Lower leg skin (tissue), 4 donors: ENCODE measurements at regions not wholly inside any gene's neighbourhood (a gene's known extent, or its start where the extent isn't known, plus 50 kb on each side); places are given as distances from the start of the nearest gene placed in this dataset.

Source experiments
- DNase-seq, 2 donors: peaks; one replicate each; pipeline ENCODE4 v3.0.0-alpha.2; 2019; ENCODE audit warnings: low spot score in 2 of 2
- H3K4me3 ChIP-seq: fragments of 200-600 bp; sonication (generic); 2 replicates; pipeline ENCODE4 v1.5.1; 2017; ENCODE audit warnings: mild to moderate bottlenecking, low read depth; ENCODE audit not compliant: poor library complexity, severe bottlenecking
- CTCF ChIP-seq, 3 donors: fragments of 450-650 bp; IDR thresholded peaks; one replicate each; pipeline ENCODE4 v1.5.1; 2016; ENCODE audit warnings: antibody characterized with exemption in 3 of 3, mild to moderate bottlenecking in 3 of 3, moderate library complexity in 2 of 3
- POLR2A ChIP-seq, 2 donors: fragments of 450-650 bp; IDR thresholded peaks; one replicate each; pipeline ENCODE4 v1.6.1; 2016 to 2017; ENCODE audit warnings: antibody characterized with exemption in 2 of 2, mild to moderate bottlenecking in 1 of 2, moderate library complexity in 1 of 2
- WGBS, 2 donors: methylation state at CpG; one replicate each; pipeline ENCODE4 v1.1.5; 2018; 5-methylcytosine and 5-hydroxymethylcytosine counted together
- intact Hi-C: fragments of 100-400 bp; cut with DNase I; formaldehyde crosslinking; loops from one replicate; pipeline ENCODE4 v1.15.0; 2023; ENCODE audit warnings: low total_unique reads

GRCh38 chr2:155010925-155011324 lies 312.4 kb downstream of the KCNJ3 start:
- no peak for DNase-seq
- WGBS, 2 donors: 62 to 78% methylated on average over 2 of the region's 2 CpGs
- intact Hi-C loops: no loop called here
- TF ChIP-seq CTCF (IDR thresholded peaks at IDR 0.05): no peak
- no peak for TF ChIP-seq POLR2A (IDR thresholded peaks at IDR 0.05)
- no peak overlapping the region for H3K4me3 ChIP-seq

GRCh38 chr2:154995361-154995760 lies 296.9 kb downstream of the KCNJ3 start:
- 72% methylated on average over 2 of the region's 2 CpGs for WGBS, 2 donors

GRCh38 chr2:154992826-154993225 lies 294.3 kb downstream of the KCNJ3 start:
- TF ChIP-seq POLR2A (IDR thresholded peaks at IDR 0.05): no peak
- no peak for TF ChIP-seq CTCF (IDR thresholded peaks at IDR 0.05)
- H3K4me3 ChIP-seq: no peak overlapping the region
- intact Hi-C loops: no loop called here
- DNase-seq: no peak
- 40 to 41% methylated on average over 2 of the region's 2 CpGs for WGBS, 2 donors

More at GRCh38 chr2:154995361-154995760, 296.9 kb downstream of the KCNJ3 start:
- TF ChIP-seq CTCF (IDR thresholded peaks at IDR 0.05): no peak
- DNase-seq: no peak
- intact Hi-C loops: no loop called here
- no peak overlapping the region for H3K4me3 ChIP-seq

GRCh38 chr2:154978710-154979109 lies 280.2 kb downstream of the KCNJ3 start:
- 60 to 62% methylated on average over 3 of the region's 3 CpGs for WGBS, 2 donors
- intact Hi-C loops: no loop called here
- no peak for DNase-seq
- TF ChIP-seq POLR2A (IDR thresholded peaks at IDR 0.05) (no peak), CTCF (IDR thresholded peaks at IDR 0.05) (no peak)
- no peak overlapping the region for H3K4me3 ChIP-seq

- WGBS, 2 donors: 68 to 70% methylated on average over 4 of the region's 4 CpGs
- intact Hi-C loops: no loop called here
- no peak overlapping the region for H3K4me3 ChIP-seq
- no peak for TF ChIP-seq POLR2A (IDR thresholded peaks at IDR 0.05)
- TF ChIP-seq CTCF (IDR thresholded peaks at IDR 0.05): no peak
- DNase-seq: no peak
Observed at GRCh38 chr2:154978244-154978643, 279.7 kb downstream of the KCNJ3 start.

GRCh38 chr2:154974041-154974440 lies 275.5 kb downstream of the KCNJ3 start:
- TF ChIP-seq POLR2A (IDR thresholded peaks at IDR 0.05) (no peak), CTCF (IDR thresholded peaks at IDR 0.05) (no peak)
- 54 to 64% methylated on average over 2 of the region's 2 CpGs for WGBS, 2 donors
- no peak for DNase-seq
- no peak overlapping the region for H3K4me3 ChIP-seq
- intact Hi-C loops: no loop called here
